HepG2 (cell line): ENCODE measurements at regions not wholly inside any gene's neighbourhood (a gene's known extent, or its start where the extent isn't known, plus 50 kb on each side); places are given as distances from the start of the nearest gene placed in this dataset.

Source experiments
- KDM1A ChIP-seq: IDR thresholded peaks from 2 replicates; pipeline ENCODE4 v1.6.1; 2016; ENCODE audit warnings: missing compliant biosample characterization
- NFE2 ChIP-seq: sonication (generic); formaldehyde crosslinking; IDR thresholded peaks from 2 replicates; pipeline ENCODE4 v1.4.0; 2020; ENCODE audit warnings: missing genetic modification reagents
- NONO ChIP-seq, 2 experiments: fragments of 450-650 bp in 1 of 2; sonication (generic) in 1 of 2; formaldehyde crosslinking in 1 of 2; IDR thresholded peaks in 1 of 2; conservative IDR thresholded peaks in 1 of 2; 2 replicates each; pipeline versions ENCODE4 v1.6.1 to v1.8.0; 2017 to 2022; ENCODE audit warnings: mild to moderate bottlenecking in 1 of 2, missing genetic modification reagents in 1 of 2, moderate library complexity in 1 of 2
- SP1 ChIP-seq, 2 experiments: fragments of 450-650 bp in 1 of 2; sonication (generic) in 1 of 2; formaldehyde crosslinking in 1 of 2; IDR thresholded peaks; 2 replicates each; pipeline versions ENCODE4 v1.4.0 to v1.6.1; 2016 to 2020; ENCODE audit warnings: missing genetic modification reagents in 1 of 2
- SP2 ChIP-seq: sonication (generic); formaldehyde crosslinking; IDR thresholded peaks from 2 replicates; pipeline ENCODE4 v1.5.1; 2020; ENCODE audit warnings: mild to moderate bottlenecking, missing genetic modification reagents
- ZBTB20 ChIP-seq: sonication (generic); formaldehyde crosslinking; IDR thresholded peaks from 2 replicates; pipeline ENCODE4 v1.8.1; 2023; ENCODE audit warnings: missing genetic modification reagents, low read depth, mild to moderate bottlenecking, borderline replicate concordance
- ZNF329 ChIP-seq: sonication (generic); formaldehyde crosslinking; IDR thresholded peaks from 2 replicates; pipeline ENCODE4 v1.9.0; 2021; ENCODE audit warnings: low read depth, mild to moderate bottlenecking, missing genetic modification reagents
- ZNF780A ChIP-seq: sonication (generic); formaldehyde crosslinking; IDR thresholded peaks from 2 replicates; pipeline ENCODE4 v1.8.0; 2022; ENCODE audit warnings: mild to moderate bottlenecking, missing genetic modification reagents, moderate library complexity
- TF ChIP-seq, protein P1 (sequence below): sonication (generic); formaldehyde crosslinking; IDR thresholded peaks from 2 replicates; pipeline ENCODE4 v1.5.0; 2020; ENCODE audit warnings: missing genetic modification reagents
- TF ChIP-seq, protein P2 (sequence below): sonication (generic); formaldehyde crosslinking; IDR thresholded peaks from 2 replicates; pipeline ENCODE4 v1.9.0; 2021; ENCODE audit warnings: mild to moderate bottlenecking, missing genetic modification reagents
- TF ChIP-seq, protein P3 (sequence below): sonication (generic); formaldehyde crosslinking; IDR thresholded peaks from 2 replicates; pipeline ENCODE4 v1.5.0; 2020; ENCODE audit warnings: mild to moderate bottlenecking, missing genetic modification reagents, moderate library complexity
- TF ChIP-seq, protein P4 (sequence below): sonication (generic); formaldehyde crosslinking; IDR thresholded peaks from 2 replicates; pipeline ENCODE4 v1.4.0; 2020; ENCODE audit warnings: mild to moderate bottlenecking, low read depth, missing genetic modification reagents

DNA sequence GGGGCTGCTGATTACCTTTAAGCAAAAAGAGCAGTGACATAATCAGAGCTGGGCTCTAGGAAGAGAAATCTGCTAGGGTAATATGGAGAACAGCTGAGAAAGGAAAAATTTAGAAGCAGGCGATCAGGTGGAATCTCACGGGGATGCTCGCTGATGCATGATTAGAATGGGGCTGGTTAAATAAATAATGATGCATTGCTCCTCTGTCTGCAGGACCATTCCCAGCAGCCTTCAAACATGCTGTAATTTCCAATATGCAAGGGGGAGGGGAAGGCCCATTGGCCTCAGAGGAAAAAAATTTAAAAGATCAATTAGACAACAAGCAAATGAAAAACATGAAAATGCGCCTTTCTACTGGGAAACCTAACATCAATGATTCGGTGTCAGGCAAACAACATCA, 65.6 kb upstream of the C10orf90 start:
- no peak for TF ChIP-seq SP2 (CRISPR knock-in tag)
- TF ChIP-seq ZNF329, result no peak
- TF ChIP-seq NFE2 (CRISPR knock-in tag), result no peak
- TF ChIP-seq SP1 (IDR thresholded peaks at IDR 0.05), result no peak
- no peak for TF ChIP-seq SP1 (CRISPR knock-in tag; IDR thresholded peaks at IDR 0.05)
- no peak for TF ChIP-seq ZNF780A (CRISPR knock-in tag)
- no peak for TF ChIP-seq NONO (IDR thresholded peaks at IDR 0.05)
- no peak for TF ChIP-seq NONO (CRISPR knock-in tag; conservative IDR thresholded peaks at IDR 0.05)
- no peak for TF ChIP-seq ZBTB20
- TF ChIP-seq, protein P1, sequence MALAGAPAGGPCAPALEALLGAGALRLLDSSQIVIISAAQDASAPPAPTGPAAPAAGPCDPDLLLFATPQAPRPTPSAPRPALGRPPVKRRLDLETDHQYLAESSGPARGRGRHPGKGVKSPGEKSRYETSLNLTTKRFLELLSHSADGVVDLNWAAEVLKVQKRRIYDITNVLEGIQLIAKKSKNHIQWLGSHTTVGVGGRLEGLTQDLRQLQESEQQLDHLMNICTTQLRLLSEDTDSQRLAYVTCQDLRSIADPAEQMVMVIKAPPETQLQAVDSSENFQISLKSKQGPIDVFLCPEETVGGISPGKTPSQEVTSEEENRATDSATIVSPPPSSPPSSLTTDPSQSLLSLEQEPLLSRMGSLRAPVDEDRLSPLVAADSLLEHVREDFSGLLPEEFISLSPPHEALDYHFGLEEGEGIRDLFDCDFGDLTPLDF (CRISPR knock-in tag), result no peak
- TF ChIP-seq, protein P2, sequence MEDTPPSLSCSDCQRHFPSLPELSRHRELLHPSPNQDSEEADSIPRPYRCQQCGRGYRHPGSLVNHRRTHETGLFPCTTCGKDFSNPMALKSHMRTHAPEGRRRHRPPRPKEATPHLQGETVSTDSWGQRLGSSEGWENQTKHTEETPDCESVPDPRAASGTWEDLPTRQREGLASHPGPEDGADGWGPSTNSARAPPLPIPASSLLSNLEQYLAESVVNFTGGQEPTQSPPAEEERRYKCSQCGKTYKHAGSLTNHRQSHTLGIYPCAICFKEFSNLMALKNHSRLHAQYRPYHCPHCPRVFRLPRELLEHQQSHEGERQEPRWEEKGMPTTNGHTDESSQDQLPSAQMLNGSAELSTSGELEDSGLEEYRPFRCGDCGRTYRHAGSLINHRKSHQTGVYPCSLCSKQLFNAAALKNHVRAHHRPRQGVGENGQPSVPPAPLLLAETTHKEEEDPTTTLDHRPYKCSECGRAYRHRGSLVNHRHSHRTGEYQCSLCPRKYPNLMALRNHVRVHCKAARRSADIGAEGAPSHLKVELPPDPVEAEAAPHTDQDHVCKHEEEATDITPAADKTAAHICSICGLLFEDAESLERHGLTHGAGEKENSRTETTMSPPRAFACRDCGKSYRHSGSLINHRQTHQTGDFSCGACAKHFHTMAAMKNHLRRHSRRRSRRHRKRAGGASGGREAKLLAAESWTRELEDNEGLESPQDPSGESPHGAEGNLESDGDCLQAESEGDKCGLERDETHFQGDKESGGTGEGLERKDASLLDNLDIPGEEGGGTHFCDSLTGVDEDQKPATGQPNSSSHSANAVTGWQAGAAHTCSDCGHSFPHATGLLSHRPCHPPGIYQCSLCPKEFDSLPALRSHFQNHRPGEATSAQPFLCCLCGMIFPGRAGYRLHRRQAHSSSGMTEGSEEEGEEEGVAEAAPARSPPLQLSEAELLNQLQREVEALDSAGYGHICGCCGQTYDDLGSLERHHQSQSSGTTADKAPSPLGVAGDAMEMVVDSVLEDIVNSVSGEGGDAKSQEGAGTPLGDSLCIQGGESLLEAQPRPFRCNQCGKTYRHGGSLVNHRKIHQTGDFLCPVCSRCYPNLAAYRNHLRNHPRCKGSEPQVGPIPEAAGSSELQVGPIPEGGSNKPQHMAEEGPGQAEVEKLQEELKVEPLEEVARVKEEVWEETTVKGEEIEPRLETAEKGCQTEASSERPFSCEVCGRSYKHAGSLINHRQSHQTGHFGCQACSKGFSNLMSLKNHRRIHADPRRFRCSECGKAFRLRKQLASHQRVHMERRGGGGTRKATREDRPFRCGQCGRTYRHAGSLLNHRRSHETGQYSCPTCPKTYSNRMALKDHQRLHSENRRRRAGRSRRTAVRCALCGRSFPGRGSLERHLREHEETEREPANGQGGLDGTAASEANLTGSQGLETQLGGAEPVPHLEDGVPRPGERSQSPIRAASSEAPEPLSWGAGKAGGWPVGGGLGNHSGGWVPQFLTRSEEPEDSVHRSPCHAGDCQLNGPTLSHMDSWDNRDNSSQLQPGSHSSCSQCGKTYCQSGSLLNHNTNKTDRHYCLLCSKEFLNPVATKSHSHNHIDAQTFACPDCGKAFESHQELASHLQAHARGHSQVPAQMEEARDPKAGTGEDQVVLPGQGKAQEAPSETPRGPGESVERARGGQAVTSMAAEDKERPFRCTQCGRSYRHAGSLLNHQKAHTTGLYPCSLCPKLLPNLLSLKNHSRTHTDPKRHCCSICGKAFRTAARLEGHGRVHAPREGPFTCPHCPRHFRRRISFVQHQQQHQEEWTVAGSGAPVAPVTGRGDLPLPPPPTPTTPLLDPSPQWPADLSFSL (CRISPR knock-in tag), result no peak
- TF ChIP-seq, protein P3, sequence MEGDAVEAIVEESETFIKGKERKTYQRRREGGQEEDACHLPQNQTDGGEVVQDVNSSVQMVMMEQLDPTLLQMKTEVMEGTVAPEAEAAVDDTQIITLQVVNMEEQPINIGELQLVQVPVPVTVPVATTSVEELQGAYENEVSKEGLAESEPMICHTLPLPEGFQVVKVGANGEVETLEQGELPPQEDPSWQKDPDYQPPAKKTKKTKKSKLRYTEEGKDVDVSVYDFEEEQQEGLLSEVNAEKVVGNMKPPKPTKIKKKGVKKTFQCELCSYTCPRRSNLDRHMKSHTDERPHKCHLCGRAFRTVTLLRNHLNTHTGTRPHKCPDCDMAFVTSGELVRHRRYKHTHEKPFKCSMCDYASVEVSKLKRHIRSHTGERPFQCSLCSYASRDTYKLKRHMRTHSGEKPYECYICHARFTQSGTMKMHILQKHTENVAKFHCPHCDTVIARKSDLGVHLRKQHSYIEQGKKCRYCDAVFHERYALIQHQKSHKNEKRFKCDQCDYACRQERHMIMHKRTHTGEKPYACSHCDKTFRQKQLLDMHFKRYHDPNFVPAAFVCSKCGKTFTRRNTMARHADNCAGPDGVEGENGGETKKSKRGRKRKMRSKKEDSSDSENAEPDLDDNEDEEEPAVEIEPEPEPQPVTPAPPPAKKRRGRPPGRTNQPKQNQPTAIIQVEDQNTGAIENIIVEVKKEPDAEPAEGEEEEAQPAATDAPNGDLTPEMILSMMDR (CRISPR knock-in tag), result no peak
- TF ChIP-seq, protein P4, sequence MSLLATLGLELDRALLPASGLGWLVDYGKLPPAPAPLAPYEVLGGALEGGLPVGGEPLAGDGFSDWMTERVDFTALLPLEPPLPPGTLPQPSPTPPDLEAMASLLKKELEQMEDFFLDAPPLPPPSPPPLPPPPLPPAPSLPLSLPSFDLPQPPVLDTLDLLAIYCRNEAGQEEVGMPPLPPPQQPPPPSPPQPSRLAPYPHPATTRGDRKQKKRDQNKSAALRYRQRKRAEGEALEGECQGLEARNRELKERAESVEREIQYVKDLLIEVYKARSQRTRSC (CRISPR knock-in tag), result no peak
- TF ChIP-seq KDM1A (CRISPR knock-in tag), result no peak
